GM10248 (cell line): ENCODE measurements at regions not wholly inside any gene's neighbourhood (a gene's known extent, or its start where the extent isn't known, plus 50 kb on each side); places are given as distances from the start of the nearest gene placed in this dataset.

ENCODE experiments used
- CTCF ChIA-PET: fragments of 300-600 bp; sonication (Branson Sonifier 250); formaldehyde crosslinking; extraction: SDS; loops from one replicate; lab custom pipeline; 2021; ENCODE audit warnings: antibody characterized with exemption; lab: Yijun Ruan, JAX
- POLR2A ChIA-PET: fragments of 350-650 bp; sonication (Branson Sonifier 250); formaldehyde crosslinking; extraction: SDS; loops from one replicate; lab custom pipeline; 2020; ENCODE audit warnings: antibody characterized with exemption; lab: Yijun Ruan, JAX
- DNase-seq: peaks from one replicate; pipeline ENCODE4 v3.0.0; 2012; ENCODE audit errors: extremely low spot score
- CTCF ChIP-seq: IDR thresholded peaks from 2 replicates; pipeline ENCODE4 v1.5.1; 2012; ENCODE audit warnings: mild to moderate bottlenecking, low read depth; ENCODE audit errors: extremely low read depth, missing control alignments, control extremely low read depth

GRCh38 chr12:124147027-124147426 lies 147.9 kb upstream of the RFLNA start:
- ChIA-PET POLR2A (interaction anchor here (0.6 kb wide), 1 partner anchor 10 kb away, joined by 3 read pairs; no protein-coding TSS in a partner anchor), CTCF (interaction anchor here (1.0 to 1.2 kb wide), 3 partner anchors 10 to 19 kb away, joined by 3 to 5 read pairs (median 3); no protein-coding TSS in a partner anchor)
- no peak for TF ChIP-seq CTCF
- no peak for DNase-seq

GRCh38 chr12:124147575-124147974 lies 147.3 kb upstream of the RFLNA start:
- DNase-seq, result peak; percentile 35
- ChIA-PET POLR2A (interaction anchor here (0.6 kb wide), 1 partner anchor 9 kb away, joined by 3 read pairs; no protein-coding TSS in a partner anchor), CTCF (interaction anchor here (1.0 to 1.2 kb wide), 3 partner anchors 10 to 20 kb away, joined by 3 to 5 read pairs (median 3); no protein-coding TSS in a partner anchor)
- TF ChIP-seq CTCF, result no peak

GRCh38 chr12:124148481-124149273 lies 146.2 kb upstream of the RFLNA start:
- TF ChIP-seq CTCF, result no peak
- ChIA-PET POLR2A (no interaction called here), CTCF (no interaction called here)
- DNase-seq, result no peak

GRCh38 chr12:124149287-124149686 lies 145.6 kb upstream of the RFLNA start:
- ChIA-PET POLR2A (no interaction called here), CTCF (no interaction called here)
- no peak for DNase-seq
- TF ChIP-seq CTCF, result no peak

- DNase-seq, result no peak
- POLR2A ChIA-PET, result no interaction called here
- CTCF ChIA-PET, result no interaction called here
- TF ChIP-seq CTCF, result no peak
Observed at GRCh38 chr12:124150168-124150567, 144.7 kb upstream of the RFLNA start.

GRCh38 chr12:124151583-124151982 lies 143.3 kb upstream of the RFLNA start:
- POLR2A ChIA-PET, result no interaction called here
- no peak for DNase-seq
- CTCF ChIA-PET, result interaction anchor here (1.2 kb wide), 1 partner anchor 8 kb away, joined by 3 read pairs; no protein-coding TSS in a partner anchor
- TF ChIP-seq CTCF, result no peak
